HG02943 (cell line): ENCODE measurements at regions not wholly inside any gene's neighbourhood (a gene's known extent, or its start where the extent isn't known, plus 50 kb on each side); places are given as distances from the start of the nearest gene placed in this dataset.
"Not testable (repeated sequence)": the region's sequence is repeated elsewhere in the genome, so short reads cannot be mapped to it uniquely, and the experiment has no call there.

Experiments used
- ATAC-seq: cut with Tn5 transposase; IDR thresholded peaks from one replicate; pipeline ENCODE4 v1.9.1; 2021; ENCODE audit warnings: mild to moderate bottlenecking, low read depth, moderate library complexity; ENCODE audit not compliant: unreplicated experiment

GRCh38 chr4:111330786-111331185 is 707.9 kb upstream of the PITX2 start:
- ATAC-seq, result no peak

- no peak for ATAC-seq
These were observed 711.5 kb upstream of the PITX2 start for GRCh38 chr4:111334361-111334760.

GRCh38 chr4:111337186-111337876 is 714.5 kb upstream of the PITX2 start:
- ATAC-seq, result not testable (repeated sequence)

- ATAC-seq, result no peak
These were observed 736.7 kb upstream of the PITX2 start for GRCh38 chr4:111359602-111360001.

- no peak for ATAC-seq
These were observed 738.0 kb upstream of the PITX2 start for GRCh38 chr4:111360906-111361305.

- ATAC-seq, result no peak
These were observed 740.1 kb upstream of the PITX2 start for GRCh38 chr4:111362941-111363361.

GRCh38 chr4:111377880-111378279 is 755.0 kb upstream of the PITX2 start:
- not testable (repeated sequence) for ATAC-seq

- no peak for ATAC-seq
These were observed 756.7 kb upstream of the FAM241A start for GRCh38 chr4:111388561-111388960.

GRCh38 chr4:111391829-111392228 is 753.4 kb upstream of the FAM241A start:
- no peak for ATAC-seq

GRCh38 chr4:111393781-111394180 is 751.5 kb upstream of the FAM241A start:
- no peak for ATAC-seq

- no peak for ATAC-seq
These were observed 746.3 kb upstream of the FAM241A start for GRCh38 chr4:111398906-111399330.

- ATAC-seq, result no peak
These were observed 745.6 kb upstream of the FAM241A start for GRCh38 chr4:111399623-111400022.

GRCh38 chr4:111400741-111401140 is 744.5 kb upstream of the FAM241A start:
- no peak for ATAC-seq

- no peak for ATAC-seq
These were observed 740.6 kb upstream of the FAM241A start for GRCh38 chr4:111404673-111405072.

- no peak for ATAC-seq
These were observed 739.3 kb upstream of the FAM241A start for GRCh38 chr4:111405989-111406388.

GRCh38 chr4:111410571-111410970 is 734.7 kb upstream of the FAM241A start:
- ATAC-seq, result no peak

GRCh38 chr4:111417521-111417920 is 727.7 kb upstream of the FAM241A start:
- ATAC-seq, result no peak

- ATAC-seq, result no peak
These were observed 711.8 kb upstream of the FAM241A start for GRCh38 chr4:111433441-111433840.

- no peak for ATAC-seq
These were observed 710.7 kb upstream of the FAM241A start for GRCh38 chr4:111434586-111434985.

- ATAC-seq, result no peak
These were observed 709.1 kb upstream of the FAM241A start for GRCh38 chr4:111435986-111436744.

GRCh38 chr4:111441687-111442086 is 703.6 kb upstream of the FAM241A start:
- no peak for ATAC-seq

GRCh38 chr4:111444836-111445235 is 700.4 kb upstream of the FAM241A start:
- not testable (repeated sequence) for ATAC-seq
